ENCODE measurements at regions not wholly inside any gene's neighbourhood (a gene's known extent, or its start where the extent isn't known, plus 50 kb on each side); places are given as distances from the start of the nearest gene placed in this dataset.
"Not testable (repeated sequence)": the region's sequence is repeated elsewhere in the genome, so short reads cannot be mapped to it uniquely, and the experiment has no call there.

GRCh38 chr15:38128341-38128781, 124.3 kb upstream of the SPRED1 start:
- no peak for DNase-seq (ENCODE audit: low spot score)

GRCh38 chr15:38128921-38129320, 123.7 kb upstream of the SPRED1 start:
- DNase-seq (ENCODE audit: low spot score), result no peak

- no peak for DNase-seq (ENCODE audit: low spot score)
Observed at GRCh38 chr15:38129531-38130204, 123.0 kb upstream of the SPRED1 start.

- no peak for DNase-seq (ENCODE audit: low spot score)
Observed at GRCh38 chr15:38130205-38130567, 122.5 kb upstream of the SPRED1 start.

GRCh38 chr15:38130740-38131498, 121.7 kb upstream of the SPRED1 start:
- no peak for DNase-seq (ENCODE audit: low spot score)

- DNase-seq (ENCODE audit: low spot score), result no peak
Observed at GRCh38 chr15:38134252-38134651, 118.4 kb upstream of the SPRED1 start.

GRCh38 chr15:38142195-38142594, 110.4 kb upstream of the SPRED1 start:
- not testable (repeated sequence) for DNase-seq (ENCODE audit: low spot score)

- no peak for DNase-seq (ENCODE audit: low spot score)
Observed at GRCh38 chr15:38144921-38145320, 107.7 kb upstream of the SPRED1 start.

GRCh38 chr15:38145651-38146111, 107.0 kb upstream of the SPRED1 start:
- DNase-seq (ENCODE audit: low spot score), result no peak

GRCh38 chr15:38147246-38147645, 105.4 kb upstream of the SPRED1 start:
- no peak for DNase-seq (ENCODE audit: low spot score)

GRCh38 chr15:38148471-38148870, 104.2 kb upstream of the SPRED1 start:
- no peak for DNase-seq (ENCODE audit: low spot score)

GRCh38 chr15:38149315-38149714, 103.3 kb upstream of the SPRED1 start:
- no peak for DNase-seq (ENCODE audit: low spot score)

GRCh38 chr15:38150148-38150547, 102.5 kb upstream of the SPRED1 start:
- DNase-seq (ENCODE audit: low spot score), result no peak

- DNase-seq (ENCODE audit: low spot score), result no peak
Observed at GRCh38 chr15:38150794-38151193, 101.8 kb upstream of the SPRED1 start.

GRCh38 chr15:38153781-38154180, 98.9 kb upstream of the SPRED1 start:
- DNase-seq (ENCODE audit: low spot score), result no peak

- DNase-seq (ENCODE audit: low spot score), result no peak
Observed at GRCh38 chr15:38154255-38154654, 98.4 kb upstream of the SPRED1 start.

- no peak for DNase-seq (ENCODE audit: low spot score)
Observed at GRCh38 chr15:38154837-38155236, 97.8 kb upstream of the SPRED1 start.

- no peak for DNase-seq (ENCODE audit: low spot score)
Observed at GRCh38 chr15:38163658-38164057, 89.0 kb upstream of the SPRED1 start.

- no peak for DNase-seq (ENCODE audit: low spot score)
Observed at GRCh38 chr15:38164061-38164460, 88.6 kb upstream of the SPRED1 start.

GRCh38 chr15:38164507-38164906, 88.1 kb upstream of the SPRED1 start:
- no peak for DNase-seq (ENCODE audit: low spot score)

GRCh38 chr15:38168467-38169070, 84.1 kb upstream of the SPRED1 start:
- DNase-seq (ENCODE audit: low spot score), result no peak

GRCh38 chr15:38171973-38172372, 80.7 kb upstream of the SPRED1 start:
- DNase-seq (ENCODE audit: low spot score), result no peak

GRCh38 chr15:38174691-38175090, 77.9 kb upstream of the SPRED1 start:
- DNase-seq (ENCODE audit: low spot score), result no peak

Data from CD4-positive, alpha-beta T cell treated with Interleukin-2 at 100 ng/mL for 4 hours (primary cell).